ENCODE measurements at regions not wholly inside any gene's neighbourhood (a gene's known extent, or its start where the extent isn't known, plus 50 kb on each side); places are given as distances from the start of the nearest gene placed in this dataset.
"Not testable (repeated sequence)": the region's sequence is repeated elsewhere in the genome, so short reads cannot be mapped to it uniquely, and the experiment has no call there.

DNA sequence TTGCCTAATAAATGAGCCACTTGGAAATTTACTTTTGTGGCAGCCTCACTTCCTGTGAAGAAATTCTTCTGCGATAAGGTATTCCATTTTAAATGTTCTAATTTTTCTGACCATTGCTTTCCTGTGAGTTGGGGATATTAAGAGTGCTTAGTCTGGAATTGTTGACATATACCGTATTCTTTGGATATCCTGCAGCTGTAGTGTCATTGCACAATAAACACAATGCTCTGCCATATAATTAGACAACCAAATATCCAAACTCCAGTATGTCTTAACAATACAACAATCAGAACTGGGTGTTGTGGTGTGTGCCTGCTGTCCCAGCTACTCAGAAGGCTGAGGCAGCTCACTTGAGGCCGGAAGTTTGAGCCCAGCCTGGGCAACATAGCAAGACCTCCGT lies 99.4 kb downstream of the LUZP4 start:
- Histone ChIP-seq H3K36me3 (ENCODE audit: low read depth, missing control alignments) (no peaks in the 10 kb centered on the region), H3K27me3 (no peaks in the 10 kb centered on the region), H3K4me3 (no peak overlapping the region), H3K27ac (no peak overlapping the region), H3K4me1 (no peaks in the 10 kb centered on the region), H3K9me3 (no peaks in the 10 kb centered on the region)
- intact Hi-C loops (cut with DNase I; ENCODE audit: low total_unique reads), result no loop called here
- 80 to 90% methylated on average over 4 of the region's 4 CpGs for WGBS, 2 donors
- TF ChIP-seq, protein P1, sequence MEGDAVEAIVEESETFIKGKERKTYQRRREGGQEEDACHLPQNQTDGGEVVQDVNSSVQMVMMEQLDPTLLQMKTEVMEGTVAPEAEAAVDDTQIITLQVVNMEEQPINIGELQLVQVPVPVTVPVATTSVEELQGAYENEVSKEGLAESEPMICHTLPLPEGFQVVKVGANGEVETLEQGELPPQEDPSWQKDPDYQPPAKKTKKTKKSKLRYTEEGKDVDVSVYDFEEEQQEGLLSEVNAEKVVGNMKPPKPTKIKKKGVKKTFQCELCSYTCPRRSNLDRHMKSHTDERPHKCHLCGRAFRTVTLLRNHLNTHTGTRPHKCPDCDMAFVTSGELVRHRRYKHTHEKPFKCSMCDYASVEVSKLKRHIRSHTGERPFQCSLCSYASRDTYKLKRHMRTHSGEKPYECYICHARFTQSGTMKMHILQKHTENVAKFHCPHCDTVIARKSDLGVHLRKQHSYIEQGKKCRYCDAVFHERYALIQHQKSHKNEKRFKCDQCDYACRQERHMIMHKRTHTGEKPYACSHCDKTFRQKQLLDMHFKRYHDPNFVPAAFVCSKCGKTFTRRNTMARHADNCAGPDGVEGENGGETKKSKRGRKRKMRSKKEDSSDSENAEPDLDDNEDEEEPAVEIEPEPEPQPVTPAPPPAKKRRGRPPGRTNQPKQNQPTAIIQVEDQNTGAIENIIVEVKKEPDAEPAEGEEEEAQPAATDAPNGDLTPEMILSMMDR (IDR thresholded peaks at IDR 0.05), result no peak
- TF ChIP-seq POLR2A (IDR thresholded peaks at IDR 0.05), result no peak
- no peak for DNase-seq

DNA sequence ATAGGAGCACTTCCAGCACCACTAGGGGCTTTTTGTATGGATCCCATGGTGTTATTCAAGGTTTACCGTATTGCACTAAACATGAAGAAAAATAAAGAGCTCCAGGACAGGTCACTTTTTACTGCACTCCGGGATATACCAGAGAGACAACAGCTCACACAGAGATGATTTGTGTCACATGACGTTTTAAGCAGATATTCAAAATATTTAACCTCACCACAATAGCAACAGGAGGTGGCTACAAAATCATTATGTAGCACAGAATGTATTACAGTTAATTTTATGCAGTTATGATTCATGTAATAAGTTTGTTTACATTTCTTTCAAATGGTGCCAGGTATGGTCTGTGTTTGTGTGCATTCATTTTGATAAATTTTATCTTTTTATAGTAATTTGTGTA lies 100.6 kb downstream of the LUZP4 start:
- Histone ChIP-seq H3K4me3 (no peak overlapping the region), H3K4me1 (no peaks in the 10 kb centered on the region), H3K27ac (no peak overlapping the region), H3K36me3 (ENCODE audit: low read depth, missing control alignments) (no peaks in the 10 kb centered on the region), H3K27me3 (no peaks in the 10 kb centered on the region), H3K9me3 (no peaks in the 10 kb centered on the region)
- intact Hi-C loops (cut with DNase I; ENCODE audit: low total_unique reads), result no loop called here
- TF ChIP-seq, protein P1 (IDR thresholded peaks at IDR 0.05), result no peak
- TF ChIP-seq POLR2A (IDR thresholded peaks at IDR 0.05), result no peak
- 92 to 94% methylated on average over 3 of the region's 3 CpGs for WGBS, 2 donors
- DNase-seq, result no peak

DNA sequence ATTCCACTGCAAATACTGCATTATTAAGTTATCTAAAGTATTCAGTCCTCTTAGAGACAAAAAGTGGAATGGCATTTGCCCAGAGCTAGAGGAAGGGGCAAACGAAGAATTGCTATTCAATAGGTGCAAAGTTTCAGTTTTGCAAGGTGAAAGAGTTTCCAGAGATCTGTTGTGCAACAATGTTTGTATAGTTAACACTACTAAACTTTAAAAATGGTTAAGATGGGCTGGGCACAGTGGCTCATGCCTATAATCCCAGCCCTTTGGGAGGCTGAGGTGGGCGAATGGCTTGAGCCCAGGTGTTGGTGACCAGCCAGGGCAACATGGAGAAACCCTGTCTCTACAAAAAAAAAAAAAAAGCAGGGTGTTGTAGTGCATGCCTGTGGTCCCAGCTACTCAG lies 102.5 kb downstream of the LUZP4 start:
- Histone ChIP-seq H3K9me3 (no peaks in the 10 kb centered on the region), H3K36me3 (ENCODE audit: low read depth, missing control alignments) (no peaks in the 10 kb centered on the region), H3K4me1 (no peaks in the 10 kb centered on the region), H3K27me3 (no peaks in the 10 kb centered on the region), H3K27ac (no peak overlapping the region), H3K4me3 (no peak overlapping the region)
- intact Hi-C loops (cut with DNase I; ENCODE audit: low total_unique reads), result no loop called here
- 94 to 97% methylated on average over 1 to 2 of the region's 2 CpGs for WGBS, 2 donors
- no peak for TF ChIP-seq POLR2A (IDR thresholded peaks at IDR 0.05)
- TF ChIP-seq, protein P1 (IDR thresholded peaks at IDR 0.05), result no peak
- no peak for DNase-seq

DNA sequence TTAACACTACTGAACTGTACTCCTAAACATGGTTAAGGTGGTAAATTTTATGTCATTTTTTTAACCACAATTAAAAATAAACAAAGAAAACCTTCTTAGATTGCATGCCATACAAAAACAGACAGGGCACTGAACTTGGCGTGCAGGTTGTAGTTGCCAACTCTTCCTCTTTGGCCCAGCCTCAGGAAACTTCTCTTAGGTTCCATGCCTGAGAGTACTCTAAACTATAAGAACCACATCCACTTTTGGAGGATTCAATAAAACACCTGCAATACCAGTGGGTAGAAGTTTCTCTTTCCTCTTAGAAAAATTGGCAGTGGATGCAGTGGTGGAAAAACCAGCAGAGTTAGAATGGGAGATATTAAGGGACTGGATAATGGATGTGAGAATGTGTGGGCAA lies 103.4 kb downstream of the LUZP4 start:
- DNase-seq, result no peak
- H3K27ac ChIP-seq, result no peak overlapping the region
- intact Hi-C loops (cut with DNase I; ENCODE audit: low total_unique reads), result no loop called here
- TF ChIP-seq, protein P1 (IDR thresholded peaks at IDR 0.05), result no peak
- no peak for TF ChIP-seq POLR2A (IDR thresholded peaks at IDR 0.05)
- H3K36me3 ChIP-seq (ENCODE audit: low read depth, missing control alignments), result no peaks in the 10 kb centered on the region
- WGBS, 2 donors, result 80 to 89% methylated on average over 1 of the region's 1 CpG
- no peak overlapping the region for H3K4me3 ChIP-seq
- no peaks in the 10 kb centered on the region for H3K27me3 ChIP-seq
- H3K4me1 ChIP-seq, result no peaks in the 10 kb centered on the region
- H3K9me3 ChIP-seq, result no peaks in the 10 kb centered on the region

DNA sequence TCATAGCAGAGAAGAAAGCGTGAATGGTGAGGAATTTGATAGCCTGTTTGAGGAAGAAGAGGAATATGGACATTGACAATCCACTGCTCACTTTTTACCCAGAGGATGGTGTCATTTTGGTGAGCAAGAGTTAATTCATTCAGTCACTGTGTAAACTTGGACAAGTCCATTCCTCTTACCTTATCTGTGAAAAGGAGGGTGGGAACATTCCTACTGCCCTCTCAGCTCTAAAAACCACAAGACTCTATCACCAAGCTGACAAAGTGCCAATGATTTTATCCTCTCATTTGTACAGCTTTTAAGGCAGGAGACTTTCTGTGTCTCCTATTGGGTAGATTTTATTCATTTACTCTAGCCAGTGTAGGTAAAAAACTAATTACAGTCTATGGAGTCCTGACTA lies 103.8 kb downstream of the LUZP4 start:
- no peaks in the 10 kb centered on the region for H3K9me3 ChIP-seq
- no peak overlapping the region for H3K27ac ChIP-seq
- intact Hi-C loops (cut with DNase I; ENCODE audit: low total_unique reads), result no loop called here
- no peaks in the 10 kb centered on the region for H3K4me1 ChIP-seq
- DNase-seq, result no peak
- TF ChIP-seq POLR2A (IDR thresholded peaks at IDR 0.05), result no peak
- TF ChIP-seq, protein P1 (IDR thresholded peaks at IDR 0.05), result no peak
- no peak overlapping the region for H3K4me3 ChIP-seq
- no peaks in the 10 kb centered on the region for H3K36me3 ChIP-seq (ENCODE audit: low read depth, missing control alignments)
- no peaks in the 10 kb centered on the region for H3K27me3 ChIP-seq
- WGBS, 2 donors, result 92 to 100% methylated on average over 1 of the region's 1 CpG

DNA sequence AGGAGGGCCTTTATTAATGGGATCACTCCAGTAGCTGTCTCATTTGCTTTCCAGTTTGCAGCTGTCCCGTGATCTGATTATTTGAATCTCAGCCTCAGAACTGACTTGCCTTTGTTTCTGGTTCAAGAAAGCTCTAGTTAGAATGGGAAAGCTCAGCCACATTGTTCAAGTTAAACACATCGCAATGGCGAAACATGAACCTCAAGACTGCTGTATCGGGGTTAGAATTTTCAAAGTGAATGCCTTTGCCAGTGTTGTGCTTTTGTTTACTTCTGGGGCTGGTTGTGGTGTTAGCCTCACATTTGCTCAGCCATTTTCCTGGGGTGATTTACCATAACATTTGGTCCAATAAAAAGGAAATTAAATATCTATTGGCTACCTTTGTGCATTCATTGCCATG lies 105.3 kb downstream of the LUZP4 start:
- intact Hi-C loops (cut with DNase I; ENCODE audit: low total_unique reads), result not testable (repeated sequence)

More for the DNA sequence above, 105.3 kb downstream of the LUZP4 start:
- not testable (repeated sequence) for DNase-seq; H3K4me3 ChIP-seq; H3K36me3 ChIP-seq (ENCODE audit: low read depth, missing control alignments); H3K27ac ChIP-seq; H3K4me1 ChIP-seq; H3K27me3 ChIP-seq; H3K9me3 ChIP-seq
- 87 to 91% methylated on average over 3 of the region's 4 CpGs for WGBS, 2 donors
